Stimulated activated CD8-positive, alpha-beta memory T cell treated with anti-CD3 and anti-CD28 coated beads, Interleukin-15, amount 100 ng/mL, for 24 hours (primary cell): ENCODE measurements at regions not wholly inside any gene's neighbourhood (a gene's known extent, or its start where the extent isn't known, plus 50 kb on each side); places are given as distances from the start of the nearest gene placed in this dataset.
"Not testable (repeated sequence)": the region's sequence is repeated elsewhere in the genome, so short reads cannot be mapped to it uniquely, and the experiment has no call there.

ENCODE experiments used
- DNase-seq: peaks from one replicate; pipeline ENCODE4 v3.0.0-alpha.2; 2020; ENCODE audit warnings: low read depth

DNA sequence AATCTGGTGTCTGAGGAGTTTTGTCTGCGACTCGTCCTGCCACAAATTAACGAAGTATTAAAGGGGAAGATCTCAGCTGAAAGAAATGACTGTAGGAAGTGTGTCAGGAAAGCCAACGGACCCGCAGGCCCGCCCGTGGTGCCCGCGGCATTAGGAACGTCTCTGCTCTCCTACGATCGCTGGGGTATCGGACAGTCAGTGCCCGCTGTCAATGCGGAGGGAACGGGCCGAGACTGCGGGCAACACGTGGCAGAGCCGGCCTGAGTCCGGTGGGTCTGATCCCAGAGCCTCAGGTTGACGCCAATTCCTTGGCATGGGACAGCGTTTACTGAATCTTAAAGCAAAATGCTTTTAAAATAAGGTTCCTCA is 128.7 kb downstream of the KBTBD2 start:
- DNase-seq: no peak

DNA sequence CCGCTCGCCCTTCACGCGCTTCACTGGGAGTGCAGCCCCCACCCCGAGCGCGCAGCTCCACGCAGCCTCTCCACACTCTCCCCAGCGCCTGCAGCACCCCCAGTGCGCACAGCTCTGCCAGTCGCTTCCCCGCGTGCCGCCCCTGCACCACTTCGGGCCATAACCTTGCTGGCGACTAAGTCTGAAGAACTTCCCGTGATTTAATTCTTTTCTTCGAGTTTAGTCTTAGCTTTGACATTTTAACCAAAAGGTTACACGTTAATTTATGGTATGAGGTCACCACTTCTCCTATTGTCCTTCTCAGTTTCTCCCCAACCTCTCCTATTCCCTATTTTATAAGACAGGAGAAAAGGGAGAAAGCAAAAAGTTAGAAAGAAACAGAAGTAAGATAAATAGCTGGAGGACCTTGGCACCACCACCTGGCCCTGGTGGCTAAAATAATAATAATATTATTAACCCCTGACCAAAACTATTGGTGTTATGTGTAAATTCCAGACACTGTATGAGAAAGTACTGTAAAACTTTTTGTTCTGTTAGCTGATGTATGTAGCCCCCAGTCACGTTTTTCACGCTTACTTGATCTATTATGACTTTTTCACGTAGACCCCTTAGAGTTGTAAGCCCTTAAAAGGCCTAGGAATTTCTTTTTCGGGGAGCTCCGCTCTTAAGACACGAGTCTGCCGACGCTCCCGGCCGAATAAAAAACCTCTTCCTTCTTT is 129.2 kb downstream of the KBTBD2 start:
- DNase-seq: not testable (repeated sequence)

DNA sequence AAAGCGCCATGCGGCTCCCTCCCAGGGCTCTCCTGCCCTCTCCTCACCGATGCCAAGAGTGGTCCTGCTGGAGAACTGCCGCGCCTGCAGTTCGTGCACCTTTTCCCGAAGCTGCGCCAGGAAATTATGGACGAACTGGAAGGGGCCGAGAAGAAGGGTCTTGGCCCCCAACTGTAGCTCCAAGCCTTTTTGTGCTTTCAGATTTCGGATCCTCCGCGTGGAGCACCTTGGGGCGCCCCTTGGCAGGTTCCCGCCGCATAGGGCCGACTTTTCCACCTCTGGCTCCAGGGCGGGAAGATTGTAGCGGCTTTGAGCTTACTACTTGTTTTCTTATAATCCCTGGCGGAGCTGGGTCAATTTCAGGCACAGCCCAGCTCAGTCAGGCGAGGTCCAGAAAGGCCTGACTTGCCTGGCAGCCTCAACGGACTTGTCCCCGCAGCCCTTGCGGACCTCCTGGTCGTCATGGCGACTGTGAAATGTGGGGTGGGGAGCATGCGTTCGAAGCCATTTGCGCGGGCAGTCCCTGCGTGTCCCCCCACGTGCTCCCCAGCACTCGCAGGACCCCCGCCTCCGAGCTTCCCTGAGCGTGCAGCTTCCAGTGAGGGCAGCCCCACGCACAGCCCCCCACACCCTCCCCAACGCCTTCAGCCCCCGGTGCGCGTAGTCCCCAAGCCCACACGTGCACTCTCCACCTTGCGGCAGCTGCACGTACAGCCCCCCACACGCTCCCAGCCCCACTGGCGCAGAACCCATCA is 129.9 kb downstream of the KBTBD2 start:
- DNase-seq: no peak

DNA sequence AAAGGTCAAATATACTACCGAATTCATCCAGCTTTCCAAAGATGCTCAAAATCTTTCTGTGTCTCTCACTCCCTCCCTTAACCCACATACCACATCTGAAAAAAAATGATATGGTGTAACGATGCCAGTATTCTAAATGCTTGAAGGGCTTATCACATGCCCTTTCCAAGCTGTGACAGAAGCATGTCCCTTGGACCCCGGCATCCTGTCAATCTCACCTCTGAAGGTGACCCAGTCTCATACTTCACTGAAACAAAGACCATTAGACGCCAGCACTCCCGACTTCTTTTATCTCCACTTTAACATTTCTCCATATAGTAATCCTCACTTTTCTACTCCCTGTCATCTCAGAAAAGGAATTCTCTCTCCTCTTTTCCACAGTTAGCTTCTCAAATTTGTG is 130.8 kb downstream of the KBTBD2 start:
- not testable (repeated sequence) for DNase-seq

DNA sequence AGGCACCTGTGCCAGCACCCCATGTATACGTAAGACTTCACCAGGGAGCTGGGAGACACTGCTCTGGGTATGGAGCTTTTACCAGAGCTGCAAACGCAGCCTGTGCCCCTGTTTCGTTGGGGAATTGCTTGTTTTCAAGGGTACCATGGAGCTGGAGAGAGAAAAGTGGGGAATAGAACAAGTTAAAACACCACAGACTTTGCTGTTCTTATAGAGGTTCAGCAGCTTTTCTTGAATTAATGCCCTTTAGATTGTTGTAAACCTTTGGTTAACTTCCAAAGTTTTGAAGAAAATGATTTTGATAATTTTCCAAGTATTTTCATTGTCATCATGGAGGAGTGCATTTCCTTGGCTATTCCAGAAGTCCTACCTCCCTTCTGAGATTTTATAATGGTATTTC is 131.7 kb downstream of the KBTBD2 start:
- DNase-seq: not testable (repeated sequence)

DNA sequence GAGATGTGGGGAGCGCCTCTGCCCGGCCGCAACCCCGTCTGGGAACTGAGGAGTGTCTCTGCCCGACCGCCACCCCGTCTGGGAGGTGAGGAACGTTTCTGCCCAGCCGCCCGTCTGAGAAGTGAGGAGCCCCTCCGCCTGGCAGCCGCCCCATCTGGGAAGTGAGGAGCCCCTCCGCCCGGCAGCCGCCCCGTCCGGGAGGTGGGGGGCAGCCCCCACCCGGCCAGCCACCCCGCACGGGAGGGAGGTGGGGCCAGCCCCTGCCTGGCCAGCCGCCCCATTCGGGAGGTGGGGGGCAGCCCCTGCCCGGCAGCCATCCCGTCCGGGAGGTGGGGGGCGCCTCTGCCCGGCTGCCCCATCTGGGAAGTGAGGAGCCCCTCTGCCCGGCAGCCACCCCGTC is 137.7 kb downstream of the KBTBD2 start:
- not testable (repeated sequence) for DNase-seq

DNA sequence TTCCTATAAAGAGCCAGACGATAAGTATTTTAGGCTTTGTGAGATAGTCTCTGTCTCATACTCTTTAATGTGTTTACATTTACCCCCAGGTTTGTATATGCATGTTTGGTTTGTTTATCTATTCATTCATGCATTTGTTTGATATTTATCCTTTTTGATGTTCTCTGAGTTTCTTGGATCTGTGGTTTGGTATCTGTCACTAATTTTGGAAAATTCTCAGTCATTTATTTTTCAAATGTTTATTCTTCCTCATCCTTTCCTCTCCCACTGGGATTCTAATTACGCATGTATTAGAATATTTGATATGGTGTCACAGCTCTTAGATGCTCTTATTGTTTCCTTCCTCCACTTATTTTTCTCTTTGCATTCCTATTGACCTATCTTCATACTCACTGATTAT is 143.2 kb downstream of the KBTBD2 start:
- DNase-seq: not testable (repeated sequence)

DNA sequence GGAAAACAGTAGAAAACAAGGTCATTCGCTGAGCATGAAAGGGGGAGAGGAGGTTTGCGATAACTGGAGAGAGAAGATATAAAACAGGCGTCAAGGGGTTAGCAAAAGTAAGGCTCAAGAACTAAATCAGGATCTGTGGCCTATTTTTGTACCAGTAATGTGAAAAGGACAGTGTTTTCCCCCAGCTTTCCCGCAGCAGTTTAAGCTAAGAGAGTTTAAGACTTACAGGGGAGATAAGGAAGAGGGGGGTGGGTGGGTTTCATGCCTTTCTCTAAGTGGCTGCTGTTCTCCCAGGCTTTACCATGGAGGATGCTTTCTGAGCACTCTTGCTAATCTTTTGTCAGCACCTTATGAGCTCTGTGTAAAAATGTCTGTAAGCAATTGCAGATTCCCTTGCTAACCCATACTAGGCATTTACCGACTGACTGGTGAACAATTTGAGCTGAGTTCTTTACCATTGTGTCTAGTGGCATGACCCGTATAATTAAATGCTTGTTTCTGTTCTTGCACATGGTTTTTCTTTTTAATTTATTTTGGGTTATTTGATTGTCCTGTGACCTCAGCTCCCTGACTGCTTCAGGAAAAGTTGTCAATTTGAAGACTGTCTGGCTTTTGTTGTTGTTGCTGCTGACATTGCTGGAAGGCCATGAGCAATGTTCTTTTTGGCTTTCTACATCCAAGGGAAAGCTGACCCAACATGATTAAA is 144.0 kb downstream of the KBTBD2 start:
- DNase-seq: not testable (repeated sequence)

DNA sequence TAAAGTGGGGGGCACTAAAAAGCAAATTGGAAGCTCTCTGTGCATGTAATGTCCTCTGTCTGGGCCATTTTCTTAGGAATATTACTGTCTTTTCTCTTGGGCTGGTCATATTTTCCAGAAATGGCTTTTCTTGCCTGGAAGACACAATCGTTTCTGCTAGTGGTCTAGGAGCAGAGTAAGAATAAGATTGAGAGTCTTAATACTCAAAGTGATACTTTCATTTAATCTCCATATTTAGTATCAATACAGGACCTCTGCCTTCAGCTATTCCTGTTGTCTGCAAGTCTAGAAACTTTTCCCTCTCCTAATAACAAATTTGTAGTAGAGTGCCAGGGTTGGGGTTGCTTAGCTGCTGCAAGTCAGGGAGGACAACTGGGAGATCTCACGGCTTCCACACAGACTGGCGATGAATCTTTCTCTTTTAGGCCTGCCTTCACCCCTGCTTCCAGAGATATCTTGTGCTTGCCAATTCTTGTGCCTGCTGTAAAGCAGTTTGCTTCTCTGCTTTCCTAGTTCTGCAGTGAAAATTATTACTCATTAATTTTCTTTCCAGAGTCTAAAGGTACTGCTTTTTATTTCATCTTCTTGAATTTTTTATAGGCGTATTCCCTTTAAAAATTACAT is 149.6 kb downstream of the KBTBD2 start:
- not testable (repeated sequence) for DNase-seq

DNA sequence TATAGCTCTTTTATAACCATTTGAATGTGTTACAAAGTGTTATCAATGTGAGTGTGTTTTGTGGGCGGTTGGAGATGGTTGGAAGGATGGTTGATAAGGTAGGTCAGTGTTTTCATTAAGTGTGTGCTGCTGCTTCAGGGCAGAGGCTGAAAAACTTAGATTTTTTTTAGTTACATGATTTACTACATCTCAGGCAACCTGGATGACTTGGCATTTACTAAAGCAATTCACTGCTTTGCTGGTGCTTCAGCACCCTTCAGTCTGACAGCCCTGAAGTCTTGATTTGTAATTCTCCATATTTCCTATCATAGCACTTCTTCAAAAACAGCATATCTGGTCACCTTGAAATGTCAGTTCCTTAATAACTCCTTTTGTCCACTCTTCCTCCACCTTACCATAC is 151.8 kb downstream of the KBTBD2 start:
- not testable (repeated sequence) for DNase-seq

DNA sequence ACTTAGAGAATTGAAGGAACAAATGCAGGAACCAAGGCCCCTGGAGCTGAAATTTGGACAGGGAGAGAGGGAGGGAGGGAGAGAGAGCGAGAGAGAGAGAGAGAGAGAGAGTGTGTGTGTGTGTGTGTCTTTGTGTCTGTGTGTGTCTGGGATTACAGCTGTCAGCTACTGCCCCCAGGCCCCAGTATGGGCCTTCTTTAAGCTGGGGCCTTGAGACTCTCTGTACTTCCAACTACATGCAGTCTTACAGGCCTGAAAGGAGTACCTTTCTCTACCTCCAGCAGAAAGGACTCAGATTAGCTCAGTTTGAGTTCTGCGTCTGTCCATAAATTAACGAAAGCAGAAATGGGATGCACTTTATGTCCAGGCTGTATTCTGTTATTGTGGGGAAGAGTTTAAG is 153.2 kb downstream of the KBTBD2 start:
- DNase-seq: not testable (repeated sequence)

DNA sequence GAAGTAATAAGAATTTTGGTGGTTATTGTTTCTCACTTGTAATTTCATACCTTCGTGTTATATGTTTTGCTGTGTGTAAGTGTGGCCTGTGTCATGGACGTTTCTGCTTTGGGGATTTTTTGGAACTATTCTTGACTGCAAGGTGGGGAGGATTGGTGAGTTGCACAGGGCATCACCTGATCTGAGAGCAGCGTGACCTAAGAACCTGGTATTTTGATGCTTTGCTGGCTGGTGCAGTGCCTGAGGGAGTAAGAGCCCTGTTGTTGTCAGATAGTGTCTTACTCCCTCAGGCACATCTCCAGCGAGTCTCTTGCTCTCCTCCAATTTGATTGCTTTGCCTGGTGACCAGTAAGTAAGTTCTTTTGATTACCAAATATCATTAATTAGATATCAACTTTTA is 158.8 kb downstream of the KBTBD2 start:
- DNase-seq: not testable (repeated sequence)

DNA sequence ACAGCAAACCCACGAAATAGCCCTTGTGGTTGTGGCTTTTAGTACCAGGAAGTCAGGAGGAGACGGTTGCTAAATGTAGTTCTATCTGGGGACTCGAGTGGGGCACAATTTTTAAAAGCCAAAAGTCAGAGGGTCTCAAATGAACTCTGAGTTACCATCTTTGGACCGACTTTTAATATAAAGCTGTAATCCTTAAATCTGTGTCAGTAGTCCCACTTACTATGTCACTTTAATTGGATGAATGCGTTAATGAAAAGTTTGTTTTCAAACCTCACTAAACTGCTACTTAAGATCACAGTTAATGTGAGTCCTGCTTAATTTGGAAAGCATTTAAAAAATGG is 162.3 kb downstream of the KBTBD2 start:
- DNase-seq: not testable (repeated sequence)

DNA sequence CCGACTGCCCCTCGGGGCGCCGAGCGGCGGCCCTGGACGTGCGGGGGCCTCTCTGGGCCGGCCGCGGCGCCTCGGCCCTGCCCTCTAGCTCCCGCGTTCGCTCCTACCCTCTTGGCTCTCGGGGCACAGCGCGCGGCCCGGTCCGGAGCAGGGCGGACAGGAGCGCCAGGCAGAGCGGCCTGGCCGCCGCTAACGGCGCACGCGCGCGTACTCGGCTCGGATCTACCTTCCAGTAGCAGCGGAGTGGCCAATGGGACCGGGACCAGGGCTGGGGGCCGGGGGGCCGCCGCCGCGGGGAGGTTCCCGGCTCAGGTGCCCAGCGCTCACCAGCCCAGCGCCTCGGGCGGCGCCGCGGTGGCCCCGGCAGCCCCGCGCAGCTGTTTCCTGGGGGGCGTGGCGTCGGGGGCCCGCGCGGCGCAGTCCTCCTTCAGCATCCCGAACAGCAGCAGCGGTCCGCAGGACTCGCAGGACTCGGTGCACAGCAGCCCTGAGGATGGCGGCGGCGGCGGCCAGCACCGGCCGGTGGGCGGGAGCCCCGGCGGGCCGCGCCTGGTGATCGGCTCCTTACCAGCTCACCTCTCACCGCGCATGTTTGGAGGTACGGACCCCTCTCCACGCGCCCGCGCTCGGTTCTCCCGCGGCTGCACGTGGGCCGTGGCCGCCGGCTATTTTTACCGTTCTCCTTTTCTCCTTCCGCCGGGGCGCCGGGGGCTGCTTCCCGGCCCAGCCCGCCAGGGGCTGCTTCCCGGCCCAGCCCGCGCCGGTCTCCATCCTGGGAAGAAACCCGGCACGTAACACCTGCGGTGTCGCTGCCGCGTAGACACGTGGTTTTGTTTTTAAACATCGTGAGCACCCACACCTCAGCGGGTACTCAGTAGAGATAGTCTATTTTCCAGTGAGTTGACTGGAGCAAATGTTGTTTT is 162.9 kb downstream of the KBTBD2 start:
- peak; percentile 8 for DNase-seq

DNA sequence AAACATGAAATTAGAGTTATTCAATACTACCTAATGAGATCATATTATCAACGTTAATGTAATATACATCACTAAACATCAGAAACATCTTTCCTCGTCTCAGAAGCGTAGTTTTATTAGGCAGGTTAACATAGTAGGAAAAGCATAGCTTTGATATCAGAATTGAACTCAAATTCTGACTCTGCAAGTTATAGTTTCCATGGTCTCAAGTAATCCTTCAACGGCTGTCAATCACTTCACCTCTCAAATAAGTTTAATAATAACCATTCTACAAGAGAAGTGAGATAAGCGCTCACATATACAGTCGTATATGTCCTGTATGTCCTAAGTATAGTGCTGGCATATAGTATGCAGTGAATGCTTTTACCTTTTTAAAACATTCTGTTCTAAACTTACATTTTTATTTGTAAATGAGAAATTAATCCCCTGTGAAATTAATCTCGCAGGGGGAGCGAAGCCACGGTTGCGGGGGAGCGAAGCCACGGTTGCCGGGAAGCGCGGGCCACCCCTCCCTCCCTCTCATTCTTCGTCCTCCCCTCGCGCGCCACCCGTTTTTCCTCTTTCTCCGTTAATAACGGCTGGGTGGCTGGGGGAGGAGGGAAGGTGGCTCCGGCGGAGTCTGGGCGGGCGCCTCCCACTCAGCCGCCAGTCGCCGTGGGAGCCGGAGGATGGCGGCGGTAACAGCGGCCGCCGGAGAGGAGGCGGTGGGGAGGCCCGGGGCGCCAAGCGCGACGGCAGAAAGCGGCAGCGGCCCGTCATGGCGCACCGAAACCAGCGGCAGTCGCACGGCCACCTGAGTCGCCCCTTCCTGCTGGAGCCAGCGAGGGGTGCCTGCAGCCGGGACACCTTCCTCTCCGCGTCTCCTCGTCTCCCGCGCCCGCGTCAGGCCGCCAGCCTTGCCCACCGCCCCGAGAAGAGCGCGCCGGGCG is 163.8 kb downstream of the KBTBD2 start:
- peak; percentile 14 for DNase-seq

DNA sequence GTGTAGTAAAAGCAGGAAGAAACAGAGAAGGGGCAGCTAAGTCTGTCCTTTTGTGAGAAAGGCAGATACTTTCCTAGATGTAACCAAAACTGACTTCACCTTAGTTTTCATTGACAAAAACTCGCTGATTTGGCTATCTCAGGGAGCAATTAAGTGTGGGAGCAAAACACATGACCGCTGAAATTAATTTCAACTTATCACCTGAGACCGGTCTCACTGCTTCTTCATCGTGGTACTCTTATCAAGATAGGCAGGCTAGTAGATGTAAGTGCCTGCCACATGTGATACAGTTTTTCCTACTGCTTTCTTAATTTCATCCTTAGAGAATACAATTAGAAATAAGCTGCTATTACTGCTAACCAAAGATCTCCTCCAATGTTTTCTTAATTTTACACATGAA is 168.7 kb downstream of the KBTBD2 start:
- not testable (repeated sequence) for DNase-seq

DNA sequence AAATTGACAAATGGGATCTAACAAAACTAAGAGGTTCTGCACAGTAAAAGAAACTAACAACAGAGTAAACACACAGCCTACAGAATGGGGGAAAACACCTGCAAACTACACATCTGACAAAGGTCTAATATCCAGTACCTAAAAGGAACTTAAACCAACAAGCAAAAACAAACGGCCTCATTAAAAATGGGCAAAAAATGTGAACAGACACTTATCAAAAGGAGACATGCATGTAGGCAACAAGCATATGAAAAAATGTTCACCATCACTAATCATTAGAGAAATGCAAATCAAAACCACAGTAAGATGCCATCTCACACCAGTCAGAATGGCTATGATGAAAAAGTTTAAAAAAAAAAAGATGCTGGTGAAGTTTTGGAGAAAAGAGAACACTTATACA is 197.4 kb downstream of the KBTBD2 start:
- DNase-seq: no peak

DNA sequence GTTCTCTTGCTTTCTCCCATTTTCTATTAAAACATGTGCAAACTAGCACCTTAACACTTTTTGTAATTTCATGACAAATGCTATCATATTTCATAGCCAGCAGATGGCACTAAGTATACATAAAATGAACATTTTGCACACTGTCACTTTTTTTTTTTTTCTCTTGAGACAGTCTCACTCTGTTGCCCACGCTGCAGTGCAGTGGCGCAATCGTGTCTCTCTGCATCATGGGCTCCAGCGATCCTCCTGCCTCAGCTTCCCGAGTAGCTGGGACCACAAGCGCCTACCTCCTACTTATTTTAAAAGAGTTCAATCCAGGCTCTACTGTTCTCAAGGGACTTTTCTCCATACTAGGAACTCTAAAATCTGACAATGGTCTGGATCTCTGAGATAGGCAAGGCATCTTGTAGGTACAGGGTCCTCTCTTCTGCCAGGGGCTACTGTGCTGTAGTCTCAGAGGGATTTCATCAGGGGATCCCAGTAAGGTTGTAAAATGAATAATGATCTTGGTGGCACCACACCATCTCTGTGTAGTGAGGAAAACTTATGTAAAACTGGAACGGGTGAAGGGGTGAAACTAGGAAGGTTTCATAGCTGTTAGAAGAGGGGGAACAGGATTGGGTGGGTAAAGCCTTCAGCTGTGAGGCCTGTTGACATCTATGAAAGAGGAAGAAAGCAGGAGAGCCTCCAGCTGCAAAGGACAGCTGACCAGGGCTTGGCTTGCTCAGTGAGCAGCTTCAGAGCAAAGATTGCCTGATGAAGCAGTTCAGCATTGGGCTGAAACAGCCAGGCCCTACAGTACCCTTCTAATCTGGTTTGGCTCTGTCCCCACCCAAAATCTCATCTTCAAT is 196.9 kb downstream of the AVL9 start:
- DNase-seq: not testable (repeated sequence)

DNA sequence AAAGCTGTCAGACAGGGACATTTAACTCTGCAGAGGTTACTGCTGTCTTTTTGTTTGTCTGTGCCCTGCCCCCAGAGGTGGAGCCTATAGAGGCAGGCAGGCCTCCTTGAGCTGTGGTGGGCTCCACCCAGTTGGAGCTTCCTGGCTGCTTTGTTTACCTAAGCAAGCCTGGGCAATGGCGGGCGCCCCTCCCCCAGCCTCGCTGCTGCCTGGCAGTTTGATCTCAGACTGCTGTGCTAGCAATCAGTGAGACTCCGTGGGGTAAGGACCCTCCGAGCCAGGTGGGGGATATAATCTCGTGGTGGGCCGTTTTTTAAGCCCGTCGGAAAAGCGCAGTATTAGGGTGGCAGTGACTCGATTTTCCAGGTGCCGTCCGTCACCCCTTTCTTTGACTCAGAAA is 192.8 kb downstream of the AVL9 start:
- not testable (repeated sequence) for DNase-seq

DNA sequence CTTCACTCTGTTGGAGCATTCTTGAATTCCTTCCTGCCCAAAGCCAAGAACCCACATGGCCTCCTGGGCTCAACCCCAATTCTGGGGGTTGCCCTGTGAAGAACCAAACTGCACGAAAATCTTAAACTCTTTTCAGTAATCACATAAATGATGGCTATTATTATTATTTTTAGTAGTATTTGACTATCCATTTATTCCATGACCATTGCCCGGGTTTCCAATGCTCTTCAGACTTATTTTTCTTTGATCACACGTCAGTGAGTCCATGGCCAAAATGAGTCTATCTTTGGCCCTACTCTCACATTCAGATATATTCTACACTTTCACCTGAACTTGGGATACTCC is 185.9 kb downstream of the AVL9 start:
- no peak for DNase-seq
